ENCODE measurements at regions not wholly inside any gene's neighbourhood (a gene's known extent, or its start where the extent isn't known, plus 50 kb on each side); places are given as distances from the start of the nearest gene placed in this dataset.

GRCh38 chr6:4459996-4460395 is 316.2 kb upstream of the CDYL start (continued):
- TF ChIP-seq ZNF639 (CRISPR knock-in tag; conservative IDR thresholded peaks at IDR 0.05 in 1 of 2, IDR thresholded peaks at IDR 0.05 in 1 of 2), result no peak
- TF ChIP-seq ZNF263 (CRISPR knock-in tag; IDR thresholded peaks at IDR 0.05; ENCODE audit: borderline replicate concordance), result no peak
- TF ChIP-seq NCOA6 (IDR thresholded peaks at IDR 0.05), result no peak
- TF ChIP-seq PRPF4 (IDR thresholded peaks at IDR 0.05; ENCODE audit: insufficient read depth, low read depth, low read length, poor library complexity, severe bottlenecking), result no peak
- no peak for TF ChIP-seq NFATC3 (IDR thresholded peaks at IDR 0.05)
- no peak for TF ChIP-seq RBM14 (IDR thresholded peaks at IDR 0.05; ENCODE audit: borderline replicate concordance, insufficient read depth, low read depth, low read length)

GRCh38 chr6:4459032-4459431 is 317.2 kb upstream of the CDYL start:
- Histone ChIP-seq H3K4me1 (replicated peaks in 1 of 2; ENCODE audit: control insufficient read depth in 2 of 2, insufficient read depth in 2 of 2, low read length in 2 of 2) (peaks cover 0 to 4% of the 10 kb centered on the region in 2 experiments; a peak in 2 of 5 replicates), H3K4me2 (ENCODE audit: insufficient read depth, low read length) (no peak overlapping the region), H3K9ac (ENCODE audit: insufficient read depth in 1 of 2, low read depth in 2 of 2, low read length in 2 of 2) (no peak overlapping the region), H3K27ac (ENCODE audit: extremely low read depth, low read depth, low read length) (no peak overlapping the region), H3K4me3 (no peak overlapping the region), H2AFZ (ENCODE audit: low read depth, low read length) (no peak overlapping the region), H4K20me1 (replicated peaks; ENCODE audit: control insufficient read depth, insufficient read depth, low read length) (no peaks in the 10 kb centered on the region; the same call in 1 of the 2 replicates), H3K9me3 (replicated peaks; ENCODE audit: control insufficient read depth, insufficient read depth, low read depth, low read length) (no peaks in the 10 kb centered on the region), H3K9me1 (ENCODE audit: control insufficient read depth, insufficient read depth, low read length) (no peaks in the 10 kb centered on the region), H3K36me3 (ENCODE audit: control insufficient read depth, insufficient read depth, low read length) (no peaks in the 10 kb centered on the region), H3K79me2 (ENCODE audit: control insufficient read depth, insufficient read depth, low read length) (no peaks in the 10 kb centered on the region), H3K27me3 (ENCODE audit: control insufficient read depth in 2 of 2, insufficient read depth in 2 of 2, low read length in 2 of 2) (peaks cover 14 to 46% of the 10 kb centered on the region in 2 experiments; a peak in 4 of 5 replicates)
- DNase-seq (ENCODE audit: extremely low read depth in 1 of 4, low spot score in 3 of 4), result peak in 2 of 4 experiments; percentile 27 to 32
- no peak for FAIRE-seq
- peak; percentile 57 for ATAC-seq
- WGBS (ENCODE audit: insufficient coverage, low coverage, missing lambda C conversion rate), result 2% methylated on average over 3 of the region's 3 CpGs
- intact Hi-C loops (cut with micrococcal nuclease), result no loop called here
- CTCF ChIA-PET (ENCODE audit: low intra/inter-chr PET ratio), result no interaction called here
- POLR2A ChIA-PET, result no interaction called here
- in situ Hi-C loops (cut with MboI), result no loop called here
- no TSS peak for BruUV-seq (replicated peaks)
- TF ChIP-seq POLR2G (IDR thresholded peaks at IDR 0.05; ENCODE audit: low read depth, low read length), result no peak
- no peak for TF ChIP-seq KDM2B (CRISPR knock-in tag; IDR thresholded peaks at IDR 0.05)
- TF ChIP-seq PKNOX1 (IDR thresholded peaks at IDR 0.05), result 0 out of 2 replicates have a peak, but pooled peaks have one; percentile 39
- TF ChIP-seq KDM1A (IDR thresholded peaks at IDR 0.05), result peak; percentile 16 to 32; a peak in 2 of 4 replicates
- TF ChIP-seq TEAD2 (tag; IDR thresholded peaks at IDR 0.05), result no peak
- TF ChIP-seq PML (IDR thresholded peaks at IDR 0.05; ENCODE audit: low read length), result no peak
- no peak for TF ChIP-seq SMARCC2 (IDR thresholded peaks at IDR 0.05; ENCODE audit: low read depth)
- TF ChIP-seq NCOA4 (IDR thresholded peaks at IDR 0.05; ENCODE audit: partially characterized antibody), result no peak
- TF ChIP-seq SMARCE1 (IDR thresholded peaks at IDR 0.05), result no peak
- TF ChIP-seq SMARCA5 (IDR thresholded peaks at IDR 0.05), result no peak
- TF ChIP-seq ZBTB11 (CRISPR knock-in tag; IDR thresholded peaks at IDR 0.05), result no peak

Data from K562 (cell line).